ENCODE measurements at regions not wholly inside any gene's neighbourhood (a gene's known extent, or its start where the extent isn't known, plus 50 kb on each side); places are given as distances from the start of the nearest gene placed in this dataset.

DNA sequence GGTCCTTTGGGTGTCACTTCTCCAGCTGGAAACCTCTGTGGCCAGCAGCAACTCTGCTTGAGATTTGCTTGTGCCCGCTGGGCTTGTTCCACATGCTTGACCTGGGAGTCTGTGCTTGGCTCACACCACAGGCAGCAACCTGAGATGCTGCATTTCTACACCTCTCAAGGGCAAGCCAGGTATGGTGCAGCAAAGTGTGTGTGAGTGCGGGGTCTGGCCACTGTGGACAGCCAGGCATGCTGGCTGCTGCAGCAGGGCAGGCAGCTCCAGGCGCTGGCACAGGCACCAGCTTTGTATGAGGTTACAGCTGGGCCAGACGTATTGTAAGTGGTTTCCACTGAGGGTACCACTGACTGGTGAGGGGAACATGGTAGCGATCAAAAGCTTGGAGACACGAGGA is 242.0 kb downstream of the PTGER3 start:
- TF ChIP-seq, protein P1, sequence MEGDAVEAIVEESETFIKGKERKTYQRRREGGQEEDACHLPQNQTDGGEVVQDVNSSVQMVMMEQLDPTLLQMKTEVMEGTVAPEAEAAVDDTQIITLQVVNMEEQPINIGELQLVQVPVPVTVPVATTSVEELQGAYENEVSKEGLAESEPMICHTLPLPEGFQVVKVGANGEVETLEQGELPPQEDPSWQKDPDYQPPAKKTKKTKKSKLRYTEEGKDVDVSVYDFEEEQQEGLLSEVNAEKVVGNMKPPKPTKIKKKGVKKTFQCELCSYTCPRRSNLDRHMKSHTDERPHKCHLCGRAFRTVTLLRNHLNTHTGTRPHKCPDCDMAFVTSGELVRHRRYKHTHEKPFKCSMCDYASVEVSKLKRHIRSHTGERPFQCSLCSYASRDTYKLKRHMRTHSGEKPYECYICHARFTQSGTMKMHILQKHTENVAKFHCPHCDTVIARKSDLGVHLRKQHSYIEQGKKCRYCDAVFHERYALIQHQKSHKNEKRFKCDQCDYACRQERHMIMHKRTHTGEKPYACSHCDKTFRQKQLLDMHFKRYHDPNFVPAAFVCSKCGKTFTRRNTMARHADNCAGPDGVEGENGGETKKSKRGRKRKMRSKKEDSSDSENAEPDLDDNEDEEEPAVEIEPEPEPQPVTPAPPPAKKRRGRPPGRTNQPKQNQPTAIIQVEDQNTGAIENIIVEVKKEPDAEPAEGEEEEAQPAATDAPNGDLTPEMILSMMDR (IDR thresholded peaks at IDR 0.05; ENCODE audit: extremely low read depth, low read depth, low read length) = no peak
- H3K9me3 ChIP-seq (ENCODE audit: low read depth, low read length) = no peaks in the 10 kb centered on the region
- H3K27ac ChIP-seq (ENCODE audit: low read depth, low read length) = no peak overlapping the region
- H2AFZ ChIP-seq (ENCODE audit: low read length) = no peak overlapping the region
- no peak overlapping the region for H3K4me3 ChIP-seq (ENCODE audit: insufficient read depth, low read length)
- H3K79me2 ChIP-seq (ENCODE audit: insufficient read depth, low read length) = no peaks in the 10 kb centered on the region
- DNase-seq (ENCODE audit: insufficient read length, low spot score, missing footprints) = no peak
- H3K4me2 ChIP-seq (ENCODE audit: insufficient read depth, low read length) = no peak overlapping the region
- H4K20me1 ChIP-seq (ENCODE audit: insufficient read depth, low read length) = no peaks in the 10 kb centered on the region
- no peaks in the 10 kb centered on the region for H3K27me3 ChIP-seq (ENCODE audit: insufficient read depth, low read length)
- H3K4me1 ChIP-seq (ENCODE audit: insufficient read depth, low read length) = no peaks in the 10 kb centered on the region
- H3K36me3 ChIP-seq (ENCODE audit: insufficient read depth, low read length) = no peaks in the 10 kb centered on the region

DNA sequence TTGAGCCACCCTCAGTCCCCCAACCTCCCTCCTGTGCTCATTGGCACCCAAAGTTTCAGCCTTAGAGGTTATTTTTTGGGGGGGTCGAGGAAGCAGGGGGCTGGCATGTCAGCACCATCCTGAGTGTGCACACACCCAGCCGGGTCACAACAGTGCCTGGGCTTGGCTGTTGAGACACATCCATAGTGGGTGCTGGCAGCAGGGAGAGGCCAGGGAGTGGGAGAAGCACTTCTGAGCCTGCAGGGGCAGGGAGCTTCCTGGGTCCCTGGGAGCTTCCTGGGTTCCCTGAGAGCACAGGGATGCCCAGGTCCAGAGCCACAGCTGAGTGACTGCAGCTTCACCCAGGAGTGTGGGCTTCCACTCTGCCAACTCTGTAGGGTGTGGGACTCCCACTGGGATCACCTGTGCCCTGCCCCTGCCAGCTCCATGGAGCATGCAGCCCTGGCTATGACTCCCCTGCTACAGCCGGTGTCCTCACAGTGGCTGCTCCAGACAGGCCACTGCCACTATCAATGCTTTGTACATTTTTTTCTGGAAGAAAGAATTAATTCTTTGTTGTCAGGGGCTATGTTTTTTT is 240.4 kb downstream of the PTGER3 start:
- TF ChIP-seq, protein P1 (IDR thresholded peaks at IDR 0.05; ENCODE audit: extremely low read depth, low read depth, low read length) = no peak
- H2AFZ ChIP-seq (ENCODE audit: low read length) = no peak overlapping the region
- no peaks in the 10 kb centered on the region for H3K9me3 ChIP-seq (ENCODE audit: low read depth, low read length)
- DNase-seq (ENCODE audit: insufficient read length, low spot score, missing footprints) = no peak
- H3K27ac ChIP-seq (ENCODE audit: low read depth, low read length) = no peak overlapping the region
- no peaks in the 10 kb centered on the region for H3K79me2 ChIP-seq (ENCODE audit: insufficient read depth, low read length)
- H3K36me3 ChIP-seq (ENCODE audit: insufficient read depth, low read length) = no peaks in the 10 kb centered on the region
- H3K4me2 ChIP-seq (ENCODE audit: insufficient read depth, low read length) = no peak overlapping the region
- H3K4me1 ChIP-seq (ENCODE audit: insufficient read depth, low read length) = no peaks in the 10 kb centered on the region
- H4K20me1 ChIP-seq (ENCODE audit: insufficient read depth, low read length) = no peaks in the 10 kb centered on the region
- no peak overlapping the region for H3K4me3 ChIP-seq (ENCODE audit: insufficient read depth, low read length)
- H3K27me3 ChIP-seq (ENCODE audit: insufficient read depth, low read length) = no peaks in the 10 kb centered on the region

- Histone ChIP-seq H2AFZ (ENCODE audit: low read length) (no peak overlapping the region), H3K27ac (ENCODE audit: low read depth, low read length) (no peak overlapping the region), H3K4me1 (ENCODE audit: insufficient read depth, low read length) (no peaks in the 10 kb centered on the region), H4K20me1 (ENCODE audit: insufficient read depth, low read length) (no peaks in the 10 kb centered on the region), H3K36me3 (ENCODE audit: insufficient read depth, low read length) (no peaks in the 10 kb centered on the region), H3K27me3 (ENCODE audit: insufficient read depth, low read length) (no peaks in the 10 kb centered on the region), H3K9me3 (ENCODE audit: low read depth, low read length) (no peaks in the 10 kb centered on the region), H3K79me2 (ENCODE audit: insufficient read depth, low read length) (no peaks in the 10 kb centered on the region), H3K4me3 (ENCODE audit: insufficient read depth, low read length) (no peak overlapping the region), H3K4me2 (ENCODE audit: insufficient read depth, low read length) (no peak overlapping the region)
- TF ChIP-seq, protein P1 (IDR thresholded peaks at IDR 0.05; ENCODE audit: extremely low read depth, low read depth, low read length) = no peak
- no peak for DNase-seq (ENCODE audit: insufficient read length, low spot score, missing footprints)
Observed at GRCh38 chr1:70809069-70809468, 238.5 kb downstream of the PTGER3 start.

DNA sequence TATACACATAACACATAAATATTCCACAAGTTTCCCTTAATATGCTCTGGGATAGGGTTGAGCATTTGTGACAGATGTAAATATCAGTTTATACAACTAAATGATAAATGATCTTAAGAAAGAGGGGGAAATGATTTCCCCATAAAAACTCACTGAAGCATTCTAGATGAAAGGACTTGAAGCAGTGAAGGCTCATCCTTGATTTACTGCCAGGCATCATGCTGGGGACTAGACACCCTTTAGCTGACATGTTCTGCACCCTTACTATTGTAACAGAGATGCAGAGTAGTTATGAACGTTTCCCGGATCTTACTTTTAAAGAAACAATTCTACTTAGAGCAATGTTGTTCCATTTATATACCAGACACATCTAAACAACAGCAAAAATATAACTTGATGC is 235.8 kb downstream of the PTGER3 start:
- no peak overlapping the region for H3K4me3 ChIP-seq (ENCODE audit: insufficient read depth, low read length)
- TF ChIP-seq, protein P1 (IDR thresholded peaks at IDR 0.05; ENCODE audit: extremely low read depth, low read depth, low read length) = no peak

More for the DNA sequence above, 235.8 kb downstream of the PTGER3 start:
- H3K27ac ChIP-seq (ENCODE audit: low read depth, low read length) = no peak overlapping the region
- H3K36me3 ChIP-seq (ENCODE audit: insufficient read depth, low read length) = no peaks in the 10 kb centered on the region
- no peak overlapping the region for H3K4me2 ChIP-seq (ENCODE audit: insufficient read depth, low read length)
- no peaks in the 10 kb centered on the region for H3K9me3 ChIP-seq (ENCODE audit: low read depth, low read length)
- no peak for DNase-seq (ENCODE audit: insufficient read length, low spot score, missing footprints)
- H2AFZ ChIP-seq (ENCODE audit: low read length) = no peak overlapping the region
- no peaks in the 10 kb centered on the region for H3K79me2 ChIP-seq (ENCODE audit: insufficient read depth, low read length)
- no peaks in the 10 kb centered on the region for H4K20me1 ChIP-seq (ENCODE audit: insufficient read depth, low read length)
- H3K4me1 ChIP-seq (ENCODE audit: insufficient read depth, low read length) = no peaks in the 10 kb centered on the region
- H3K27me3 ChIP-seq (ENCODE audit: insufficient read depth, low read length) = no peaks in the 10 kb centered on the region

Data from osteoblast (primary cell).